Neuronal stem cell (in vitro differentiated cells): ENCODE measurements at regions not wholly inside any gene's neighbourhood (a gene's known extent, or its start where the extent isn't known, plus 50 kb on each side); places are given as distances from the start of the nearest gene placed in this dataset.
A peak's percentile ranks its signal among the peaks of the same experiment; 100 is the strongest.

ENCODE experiments used
- DNase-seq: peaks from one replicate; pipeline ENCODE4 v3.0.0-alpha.2; 2013; ENCODE audit warnings: low spot score
- H2AFZ ChIP-seq: one replicate; pipeline ENCODE4 v1.6.1; 2013; ENCODE audit warnings: mild to moderate bottlenecking, low read length, inconsistent platforms
- H2AK5ac ChIP-seq: 2 replicates; pipeline ENCODE4 v1.6.1; 2013; ENCODE audit warnings: low read depth, mild to moderate bottlenecking, inconsistent platforms, low read length, moderate library complexity, mixed read lengths
- H2BK120ac ChIP-seq: 2 replicates; pipeline ENCODE4 v1.6.1; 2013; ENCODE audit warnings: low read depth, mild to moderate bottlenecking, inconsistent platforms, low read length, moderate library complexity, mixed read lengths
- H2BK12ac ChIP-seq: one replicate; pipeline ENCODE4 v1.6.1; 2013; ENCODE audit warnings: low read length, inconsistent platforms
- H2BK15ac ChIP-seq: 2 replicates; pipeline ENCODE4 v1.6.1; 2013; ENCODE audit warnings: mild to moderate bottlenecking, low read length, inconsistent platforms, mixed read lengths
- H2BK5ac ChIP-seq: one replicate; pipeline ENCODE4 v1.6.1; 2013; ENCODE audit warnings: inconsistent platforms, mild to moderate bottlenecking, low read length, moderate library complexity
- H3K14ac ChIP-seq: one replicate; pipeline ENCODE4 v1.6.1; 2013; ENCODE audit warnings: low read length, inconsistent platforms
- H3K18ac ChIP-seq: 2 replicates; pipeline ENCODE4 v1.6.1; 2013; ENCODE audit warnings: low read length, inconsistent platforms
- H3K23ac ChIP-seq: 2 replicates; pipeline ENCODE4 v1.6.1; 2013; ENCODE audit warnings: low read depth, mild to moderate bottlenecking, mixed read lengths, low read length, inconsistent platforms; ENCODE audit not compliant: poor library complexity
- H3K27ac ChIP-seq: replicated peaks from 3 replicates; pipeline ENCODE4 v1.5.1; 2013; ENCODE audit warnings: low read length, inconsistent platforms
- H3K27me3 ChIP-seq, 3 experiments: 2 replicates each; pipeline ENCODE4 v1.6.1; 2013; ENCODE audit warnings: low read length in 3 of 3, mild to moderate bottlenecking in 2 of 3, inconsistent platforms in 1 of 3, low read depth in 1 of 3, mixed read lengths in 1 of 3, moderate library complexity in 1 of 3; ENCODE audit not compliant: control insufficient read depth in 3 of 3, insufficient read depth in 3 of 3
- H3K36me3 ChIP-seq, 2 donors: replicated peaks in 1 of 2; 2 replicates each; pipeline ENCODE4 v1.6.1; 2013; ENCODE audit warnings: low read length in 2 of 2; ENCODE audit not compliant: control insufficient read depth in 2 of 2, insufficient read depth in 2 of 2
- H3K4ac ChIP-seq: 2 replicates; pipeline ENCODE4 v1.6.1; 2013; ENCODE audit warnings: inconsistent platforms, mild to moderate bottlenecking, low read length, moderate library complexity
- H3K4me1 ChIP-seq, 2 donors: 1 replicate in 1 of 2; 2 replicates in 1 of 2; pipeline ENCODE4 v1.6.1; 2013; ENCODE audit warnings: low read length in 2 of 2, low read depth in 1 of 2; ENCODE audit not compliant: control insufficient read depth in 2 of 2, insufficient read depth in 1 of 2
- H3K4me2 ChIP-seq: one replicate; pipeline ENCODE4 v1.6.1; 2013; ENCODE audit warnings: mild to moderate bottlenecking, low read length, inconsistent platforms; ENCODE audit not compliant: insufficient read depth, poor library complexity, severe bottlenecking
- H3K4me3 ChIP-seq, 2 donors: 2 replicates each; pipeline ENCODE4 v1.5.1; 2013; ENCODE audit warnings: low read length in 2 of 2, mild to moderate bottlenecking in 2 of 2, inconsistent platforms in 1 of 2, moderate library complexity in 1 of 2
- H3K79me1 ChIP-seq: one replicate; pipeline ENCODE4 v1.6.1; 2013; ENCODE audit warnings: low read depth, mild to moderate bottlenecking, inconsistent platforms, low read length, moderate library complexity
- H3K9ac ChIP-seq: one replicate; pipeline ENCODE4 v1.6.1; 2013; ENCODE audit warnings: mild to moderate bottlenecking, low read depth, low read length, inconsistent platforms; ENCODE audit not compliant: poor library complexity
- H3K9me3 ChIP-seq, 2 donors: replicated peaks in 1 of 2; 2 replicates each; pipeline versions ENCODE3 to v1.6.1; 2013; ENCODE audit warnings: low read length in 2 of 2, mild to moderate bottlenecking in 2 of 2, inconsistent platforms in 1 of 2, low read depth in 1 of 2, mixed read lengths in 1 of 2, moderate library complexity in 1 of 2; ENCODE audit not compliant: control insufficient read depth in 2 of 2, insufficient read depth in 1 of 2
- H4K8ac ChIP-seq: one replicate; pipeline ENCODE4 v1.6.1; 2013; ENCODE audit warnings: low read depth, mild to moderate bottlenecking, inconsistent platforms, low read length, moderate library complexity
- H4K91ac ChIP-seq: one replicate; pipeline ENCODE4 v1.6.1; 2013; ENCODE audit warnings: low read length, low read depth, mild to moderate bottlenecking, inconsistent platforms; ENCODE audit not compliant: poor library complexity
- WGBS, 2 donors: extraction: QIAGEN DNeasy Blood & Tissue Kit; methylation state at CpG; one replicate each; pipeline ENCODE4 v1.1.7; 2013; ENCODE audit warnings: missing lambda C conversion rate in 2 of 2, mixed read lengths in 1 of 2; ENCODE audit not compliant: insufficient read length in 2 of 2, insufficient replicate concordance in 1 of 2; ENCODE audit errors: extremely low coverage in 2 of 2; 5-methylcytosine and 5-hydroxymethylcytosine counted together

- no peaks in the 10 kb centered on the region for H3K79me1 ChIP-seq
- no peak overlapping the region for H3K23ac ChIP-seq
- H3K14ac ChIP-seq: no peak overlapping the region
- no CpG with 5 or more reads among the region's 3 CpGs for WGBS, 2 donors
- no peak overlapping the region for H2AK5ac ChIP-seq
- H3K4me3 ChIP-seq: no peak overlapping the region
- DNase-seq: no peak
- H3K9me3 ChIP-seq: no peaks in the 10 kb centered on the region
- H3K9ac ChIP-seq: no peak overlapping the region
- H3K4me2 ChIP-seq: no peak overlapping the region
- no peak overlapping the region for H2BK120ac ChIP-seq
- H3K27ac ChIP-seq: no peak overlapping the region
- no peak overlapping the region for H3K18ac ChIP-seq
- no peak overlapping the region for H3K4ac ChIP-seq
- H3K36me3 ChIP-seq: no peaks in the 10 kb centered on the region
- no peak overlapping the region for H2BK5ac ChIP-seq
- H4K91ac ChIP-seq: no peak overlapping the region
- H2BK15ac ChIP-seq: no peak overlapping the region
- no peak overlapping the region for H2BK12ac ChIP-seq
- no peaks in the 10 kb centered on the region for H3K4me1 ChIP-seq
- no peak overlapping the region for H2AFZ ChIP-seq
- H4K8ac ChIP-seq: no peak overlapping the region
- no peaks in the 10 kb centered on the region for H3K27me3 ChIP-seq
Measured at GRCh38 chr4:33551244-33551643, 2693.1 kb downstream of the ARAP2 start.

- Histone ChIP-seq H3K9ac (peak overlapping the region; percentile 44), H3K79me1 (no peaks in the 10 kb centered on the region), H2BK12ac (no peak overlapping the region), H3K4ac (no peak overlapping the region), H2BK5ac (no peak overlapping the region), H3K4me3 (no peak overlapping the region), H3K4me1 (no peaks in the 10 kb centered on the region), H4K91ac (no peak overlapping the region), H3K9me3 (no peaks in the 10 kb centered on the region), H3K23ac (no peak overlapping the region), H3K36me3 (no peaks in the 10 kb centered on the region), H3K27me3 (no peaks in the 10 kb centered on the region), H2AFZ (no peak overlapping the region), H3K27ac (no peak overlapping the region), H2BK15ac (no peak overlapping the region), H2BK120ac (no peak overlapping the region), H4K8ac (no peak overlapping the region), H3K14ac (no peak overlapping the region), H3K4me2 (no peak overlapping the region), H2AK5ac (no peak overlapping the region), H3K18ac (no peak overlapping the region)
- no peak for DNase-seq
- no CpG with 5 or more reads among the region's 2 CpGs for WGBS, 2 donors
Measured at GRCh38 chr4:33561259-33561658, 2683.1 kb downstream of the ARAP2 start.

GRCh38 chr4:33566649-33567048 lies 2677.7 kb downstream of the ARAP2 start:
- H4K91ac ChIP-seq: no peak overlapping the region
- no peaks in the 10 kb centered on the region for H3K36me3 ChIP-seq
- H3K27me3 ChIP-seq: no peaks in the 10 kb centered on the region
- H2BK5ac ChIP-seq: no peak overlapping the region
- no peak overlapping the region for H3K4me3 ChIP-seq
- H2AK5ac ChIP-seq: no peak overlapping the region
- no peak overlapping the region for H2BK12ac ChIP-seq
- no peak overlapping the region for H3K27ac ChIP-seq
- no peak overlapping the region for H3K18ac ChIP-seq
- no peak overlapping the region for H2BK15ac ChIP-seq
- no peak for DNase-seq
- no peak overlapping the region for H3K14ac ChIP-seq
- no peak overlapping the region for H3K23ac ChIP-seq
- no peaks in the 10 kb centered on the region for H3K79me1 ChIP-seq
- H3K4me1 ChIP-seq: no peaks in the 10 kb centered on the region
- WGBS, 2 donors: no CpG with 5 or more reads among the region's 2 CpGs
- H2AFZ ChIP-seq: no peak overlapping the region
- H3K9me3 ChIP-seq: no peaks in the 10 kb centered on the region
- H4K8ac ChIP-seq: no peak overlapping the region
- H3K9ac ChIP-seq: no peak overlapping the region
- H3K4ac ChIP-seq: no peak overlapping the region
- H2BK120ac ChIP-seq: no peak overlapping the region
- no peak overlapping the region for H3K4me2 ChIP-seq

- no peak overlapping the region for H4K91ac ChIP-seq
- no peak overlapping the region for H3K4me3 ChIP-seq
- no peak overlapping the region for H3K27ac ChIP-seq
- H2AK5ac ChIP-seq: no peak overlapping the region
- no peaks in the 10 kb centered on the region for H3K9me3 ChIP-seq
- no peak overlapping the region for H3K18ac ChIP-seq
- no peaks in the 10 kb centered on the region for H3K27me3 ChIP-seq
- no peak overlapping the region for H3K23ac ChIP-seq
- no peak overlapping the region for H4K8ac ChIP-seq
- H2BK15ac ChIP-seq: no peak overlapping the region
- no peak overlapping the region for H2BK12ac ChIP-seq
- H3K9ac ChIP-seq: no peak overlapping the region
- H3K4me1 ChIP-seq: no peaks in the 10 kb centered on the region
- no peak overlapping the region for H3K14ac ChIP-seq
- H2BK120ac ChIP-seq: no peak overlapping the region
- no CpG with 5 or more reads among the region's 6 CpGs for WGBS, 2 donors
- no peak overlapping the region for H2BK5ac ChIP-seq
- DNase-seq: no peak
- H3K79me1 ChIP-seq: no peaks in the 10 kb centered on the region
- no peak overlapping the region for H3K4ac ChIP-seq
- H3K4me2 ChIP-seq: no peak overlapping the region
- H3K36me3 ChIP-seq: no peaks in the 10 kb centered on the region
- no peak overlapping the region for H2AFZ ChIP-seq
Measured at GRCh38 chr4:33577791-33578190, 2666.5 kb downstream of the ARAP2 start.
